Right lobe of liver (tissue), 4 donors: ENCODE measurements at regions not wholly inside any gene's neighbourhood (a gene's known extent, or its start where the extent isn't known, plus 50 kb on each side); places are given as distances from the start of the nearest gene placed in this dataset.

ENCODE experiments used
- POLR2A ChIP-seq: fragments of 450-650 bp; IDR thresholded peaks from one replicate; pipeline ENCODE4 v1.6.1; 2017; ENCODE audit warnings: antibody characterized with exemption, mild to moderate bottlenecking
- TF ChIP-seq, protein P1 (sequence below), 4 donors: fragments of 200-600 bp in 3 of 4; fragments of 450-650 bp in 1 of 4; IDR thresholded peaks; one replicate each; pipeline versions ENCODE4 v1.5.1 to v1.8.0; 2016 to 2022; ENCODE audit warnings: antibody characterized with exemption in 4 of 4, mild to moderate bottlenecking in 2 of 4
- donor health status: DM: no; HTN: no; CAD: no.
- donor health status: DM: no; HTN: no; CAD: no.
- donor health status: DM: no; HTN: yes; CAD: no.

DNA sequence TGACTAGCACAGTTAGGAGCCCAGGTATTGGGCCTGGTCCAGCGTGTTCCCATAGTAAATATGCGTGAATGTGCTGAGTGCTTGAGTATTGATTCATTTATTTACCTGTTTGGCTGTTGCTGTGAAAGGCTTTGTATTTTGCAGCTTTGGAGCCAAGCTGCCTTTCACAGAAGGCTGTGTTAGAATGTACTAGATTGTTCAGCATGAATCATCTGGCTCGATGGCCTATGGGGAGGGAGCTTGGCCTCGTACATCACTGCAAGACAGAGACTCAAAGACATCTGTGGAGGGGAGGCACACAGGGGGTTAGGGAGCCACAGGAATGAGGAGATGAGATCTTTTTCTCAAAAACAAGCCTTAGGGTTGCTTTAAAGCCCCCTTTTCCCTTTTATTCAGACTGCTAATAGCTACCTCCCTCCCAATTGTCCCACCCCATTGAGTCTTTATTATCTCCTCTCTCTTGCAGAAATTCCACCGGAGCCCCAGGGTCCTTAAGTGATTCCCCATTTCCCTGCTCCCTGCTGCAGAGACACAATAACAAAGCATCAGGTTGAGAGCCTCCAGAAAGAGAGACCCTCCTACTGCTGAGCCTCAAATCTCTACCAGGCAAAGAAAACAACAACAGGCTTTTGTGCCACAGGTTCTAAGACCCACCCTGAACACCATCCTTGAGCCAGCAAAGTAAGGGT lies 307.2 kb downstream of the ABCC12 start:
- TF ChIP-seq, protein P1, sequence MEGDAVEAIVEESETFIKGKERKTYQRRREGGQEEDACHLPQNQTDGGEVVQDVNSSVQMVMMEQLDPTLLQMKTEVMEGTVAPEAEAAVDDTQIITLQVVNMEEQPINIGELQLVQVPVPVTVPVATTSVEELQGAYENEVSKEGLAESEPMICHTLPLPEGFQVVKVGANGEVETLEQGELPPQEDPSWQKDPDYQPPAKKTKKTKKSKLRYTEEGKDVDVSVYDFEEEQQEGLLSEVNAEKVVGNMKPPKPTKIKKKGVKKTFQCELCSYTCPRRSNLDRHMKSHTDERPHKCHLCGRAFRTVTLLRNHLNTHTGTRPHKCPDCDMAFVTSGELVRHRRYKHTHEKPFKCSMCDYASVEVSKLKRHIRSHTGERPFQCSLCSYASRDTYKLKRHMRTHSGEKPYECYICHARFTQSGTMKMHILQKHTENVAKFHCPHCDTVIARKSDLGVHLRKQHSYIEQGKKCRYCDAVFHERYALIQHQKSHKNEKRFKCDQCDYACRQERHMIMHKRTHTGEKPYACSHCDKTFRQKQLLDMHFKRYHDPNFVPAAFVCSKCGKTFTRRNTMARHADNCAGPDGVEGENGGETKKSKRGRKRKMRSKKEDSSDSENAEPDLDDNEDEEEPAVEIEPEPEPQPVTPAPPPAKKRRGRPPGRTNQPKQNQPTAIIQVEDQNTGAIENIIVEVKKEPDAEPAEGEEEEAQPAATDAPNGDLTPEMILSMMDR (IDR thresholded peaks at IDR 0.05) = no peak
- TF ChIP-seq POLR2A = no peak
